NCI-H446 (cell line): ENCODE measurements at regions not wholly inside any gene's neighbourhood (a gene's known extent, or its start where the extent isn't known, plus 50 kb on each side); places are given as distances from the start of the nearest gene placed in this dataset.

Experiments
- DNase-seq, 2 experiments: peaks; one replicate each; lab custom pipeline; 2025; lab: John Stamatoyannopoulos, UW

- no peak for DNase-seq
These were observed 64.9 kb downstream of the CYB561 start for GRCh38 chr17:63381101-63381729.

- DNase-seq = no peak
These were observed 64.0 kb downstream of the CYB561 start for GRCh38 chr17:63382136-63382535.
